CD4-positive, alpha-beta T cell (primary cell): ENCODE measurements at regions not wholly inside any gene's neighbourhood (a gene's known extent, or its start where the extent isn't known, plus 50 kb on each side); places are given as distances from the start of the nearest gene placed in this dataset.

ENCODE experiments used
- ATAC-seq: fragments of 200-7000 bp; cut with Tn5 transposase; one replicate; pipeline ENCODE4 v1.10.0; 2022; ENCODE audit warnings: mild to moderate bottlenecking; ENCODE audit not compliant: poor library complexity
- CTCF ChIA-PET: fragments of 350-600 bp; sonication (Branson Sonifier 250); formaldehyde crosslinking; loops from one replicate; lab custom pipeline; 2021; ENCODE audit warnings: antibody characterized with exemption, inconsistent platforms; lab: Charles Lee
- POLR2A ChIA-PET: fragments of 350-600 bp; sonication (Branson Sonifier 250); formaldehyde crosslinking; loops from one replicate; lab custom pipeline; 2021; ENCODE audit warnings: antibody characterized with exemption, inconsistent platforms; lab: Charles Lee
- DNase-seq, 14 experiments: peaks; one replicate each; pipeline ENCODE4 v3.0.0-alpha.2; 2013 to 2020; ENCODE audit warnings: mixed read lengths in 2 of 14
- H3K27ac ChIP-seq, 2 donors: one replicate each; pipeline versions ENCODE4 v1.5.1 to v1.7.0; 2013; ENCODE audit warnings: low read length in 2 of 2, low read depth in 1 of 2, mild to moderate bottlenecking in 1 of 2
- H3K27me3 ChIP-seq, 2 experiments: 1 replicate in 1 of 2; 2 replicates in 1 of 2; pipeline versions ENCODE4 v1.6.1 to v1.7.0; 2013; ENCODE audit warnings: low read length in 2 of 2, control low read depth in 1 of 2, mild to moderate bottlenecking in 1 of 2, moderate library complexity in 1 of 2; ENCODE audit not compliant: insufficient read depth in 2 of 2, control insufficient read depth in 1 of 2
- H3K36me3 ChIP-seq: one replicate; pipeline ENCODE4 v1.6.1; 2013; ENCODE audit warnings: low read length, control low read depth; ENCODE audit not compliant: insufficient read depth
- H3K4me1 ChIP-seq: one replicate; pipeline ENCODE4 v1.6.1; 2013; ENCODE audit warnings: low read length, control low read depth; ENCODE audit not compliant: insufficient read depth
- H3K4me3 ChIP-seq: one replicate; pipeline ENCODE4 v1.5.1; 2013; ENCODE audit warnings: mild to moderate bottlenecking, low read length, moderate library complexity
- H3K9me3 ChIP-seq, 2 experiments: 1 replicate in 1 of 2; 2 replicates in 1 of 2; pipeline versions ENCODE4 v1.6.1 to v1.7.0; 2013; ENCODE audit warnings: low read length in 2 of 2, mild to moderate bottlenecking in 2 of 2, control low read depth in 1 of 2, moderate library complexity in 1 of 2; ENCODE audit not compliant: control insufficient read depth in 1 of 2, insufficient read depth in 1 of 2
- H3K27ac Mint-ChIP-seq: one replicate; pipeline ENCODE4 v1.8.0; 2020; ENCODE audit warnings: mixed read lengths
- H3K27me3 Mint-ChIP-seq: one replicate; pipeline ENCODE4 v1.8.0; 2021; ENCODE audit warnings: mixed read lengths
- H3K36me3 Mint-ChIP-seq: one replicate; pipeline ENCODE4 v1.8.0; 2021; ENCODE audit warnings: low read depth, mixed read lengths
- H3K4me1 Mint-ChIP-seq: one replicate; pipeline ENCODE4 v1.8.0; 2021; ENCODE audit warnings: low read depth, mixed read lengths
- H3K4me3 Mint-ChIP-seq: one replicate; pipeline ENCODE4 v1.8.0; 2020; ENCODE audit warnings: mild to moderate bottlenecking, mixed read lengths
- H3K9me3 Mint-ChIP-seq: one replicate; pipeline ENCODE4 v1.8.0; 2020; ENCODE audit warnings: mixed read lengths
- intact Hi-C, 2 experiments: fragments of 100-400 bp; cut with DNase I in 1 of 2; cut with micrococcal nuclease in 1 of 2; formaldehyde crosslinking; loops; one replicate each; pipeline versions ENCODE4 v1.15.1 to v1.9.0; 2023 to 2025; cut with DNase I, micrococcal nuclease
- TF ChIP-seq, protein P1 (sequence below): fragments of 200-600 bp; IDR thresholded peaks from one replicate; pipeline ENCODE4 v1.8.0; 2022; ENCODE audit warnings: antibody characterized with exemption, mild to moderate bottlenecking

DNA sequence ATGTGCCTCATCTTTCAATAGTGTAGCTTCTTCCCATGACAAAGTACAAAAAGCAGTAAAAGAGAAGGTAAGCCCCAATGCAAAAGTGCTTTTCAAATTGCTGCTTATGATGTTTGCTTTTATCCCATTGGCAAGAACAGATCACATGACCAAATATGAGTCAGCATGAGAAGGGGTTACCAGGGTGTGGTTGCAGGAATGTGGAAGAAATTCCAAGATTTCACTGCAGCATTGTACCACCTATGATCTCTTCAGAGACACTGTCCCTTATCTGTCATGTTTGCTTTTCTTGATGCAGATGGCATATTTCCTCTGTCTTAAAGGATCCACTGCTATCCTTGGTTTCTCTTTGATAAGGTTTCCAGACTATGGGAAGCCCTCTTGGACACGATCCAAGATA lies 1006.9 kb upstream of the PRMT6 start:
- Mint-ChIP-seq H3K27ac (no peak overlapping the region), H3K27me3 (no peaks in the 10 kb centered on the region), H3K4me3 (no peak overlapping the region), H3K9me3 (peaks cover 11% of the 10 kb centered on the region), H3K4me1 (no peaks in the 10 kb centered on the region), H3K36me3 (no peaks in the 10 kb centered on the region)
- TF ChIP-seq, protein P1, sequence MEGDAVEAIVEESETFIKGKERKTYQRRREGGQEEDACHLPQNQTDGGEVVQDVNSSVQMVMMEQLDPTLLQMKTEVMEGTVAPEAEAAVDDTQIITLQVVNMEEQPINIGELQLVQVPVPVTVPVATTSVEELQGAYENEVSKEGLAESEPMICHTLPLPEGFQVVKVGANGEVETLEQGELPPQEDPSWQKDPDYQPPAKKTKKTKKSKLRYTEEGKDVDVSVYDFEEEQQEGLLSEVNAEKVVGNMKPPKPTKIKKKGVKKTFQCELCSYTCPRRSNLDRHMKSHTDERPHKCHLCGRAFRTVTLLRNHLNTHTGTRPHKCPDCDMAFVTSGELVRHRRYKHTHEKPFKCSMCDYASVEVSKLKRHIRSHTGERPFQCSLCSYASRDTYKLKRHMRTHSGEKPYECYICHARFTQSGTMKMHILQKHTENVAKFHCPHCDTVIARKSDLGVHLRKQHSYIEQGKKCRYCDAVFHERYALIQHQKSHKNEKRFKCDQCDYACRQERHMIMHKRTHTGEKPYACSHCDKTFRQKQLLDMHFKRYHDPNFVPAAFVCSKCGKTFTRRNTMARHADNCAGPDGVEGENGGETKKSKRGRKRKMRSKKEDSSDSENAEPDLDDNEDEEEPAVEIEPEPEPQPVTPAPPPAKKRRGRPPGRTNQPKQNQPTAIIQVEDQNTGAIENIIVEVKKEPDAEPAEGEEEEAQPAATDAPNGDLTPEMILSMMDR: no peak
- no peaks in the 10 kb centered on the region for H3K36me3 ChIP-seq
- no peak overlapping the region for H3K4me3 ChIP-seq
- H3K27me3 ChIP-seq: no peaks in the 10 kb centered on the region
- ATAC-seq (no peak), DNase-seq (no peak)
- intact Hi-C loops: no loop called here
- ChIA-PET CTCF (no interaction called here), POLR2A (no interaction called here)
- no peaks in the 10 kb centered on the region for H3K4me1 ChIP-seq
- no peak overlapping the region for H3K27ac ChIP-seq
- peaks cover 0 to 3% of the 10 kb centered on the region in 2 experiments for H3K9me3 ChIP-seq

DNA sequence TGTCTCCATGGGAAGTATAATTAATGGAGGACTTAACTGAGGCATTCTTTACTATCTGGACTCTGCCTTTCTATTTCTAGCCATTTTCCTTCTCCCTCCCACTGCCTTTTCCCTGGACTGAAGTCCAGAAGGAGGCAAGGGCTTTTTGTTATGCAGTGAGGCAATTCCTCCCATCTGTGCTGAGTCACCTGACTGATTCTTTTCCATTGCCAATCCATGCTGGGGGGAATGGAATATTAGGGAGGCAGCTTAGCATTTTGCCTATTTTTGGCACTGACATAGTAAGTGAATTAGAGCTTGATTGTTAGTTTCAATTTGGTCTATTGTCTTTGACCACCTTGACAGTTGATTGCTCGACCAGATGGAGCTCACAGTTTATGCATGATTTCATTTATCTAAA lies 1000.6 kb upstream of the PRMT6 start:
- ATAC-seq: no peak

DNA sequence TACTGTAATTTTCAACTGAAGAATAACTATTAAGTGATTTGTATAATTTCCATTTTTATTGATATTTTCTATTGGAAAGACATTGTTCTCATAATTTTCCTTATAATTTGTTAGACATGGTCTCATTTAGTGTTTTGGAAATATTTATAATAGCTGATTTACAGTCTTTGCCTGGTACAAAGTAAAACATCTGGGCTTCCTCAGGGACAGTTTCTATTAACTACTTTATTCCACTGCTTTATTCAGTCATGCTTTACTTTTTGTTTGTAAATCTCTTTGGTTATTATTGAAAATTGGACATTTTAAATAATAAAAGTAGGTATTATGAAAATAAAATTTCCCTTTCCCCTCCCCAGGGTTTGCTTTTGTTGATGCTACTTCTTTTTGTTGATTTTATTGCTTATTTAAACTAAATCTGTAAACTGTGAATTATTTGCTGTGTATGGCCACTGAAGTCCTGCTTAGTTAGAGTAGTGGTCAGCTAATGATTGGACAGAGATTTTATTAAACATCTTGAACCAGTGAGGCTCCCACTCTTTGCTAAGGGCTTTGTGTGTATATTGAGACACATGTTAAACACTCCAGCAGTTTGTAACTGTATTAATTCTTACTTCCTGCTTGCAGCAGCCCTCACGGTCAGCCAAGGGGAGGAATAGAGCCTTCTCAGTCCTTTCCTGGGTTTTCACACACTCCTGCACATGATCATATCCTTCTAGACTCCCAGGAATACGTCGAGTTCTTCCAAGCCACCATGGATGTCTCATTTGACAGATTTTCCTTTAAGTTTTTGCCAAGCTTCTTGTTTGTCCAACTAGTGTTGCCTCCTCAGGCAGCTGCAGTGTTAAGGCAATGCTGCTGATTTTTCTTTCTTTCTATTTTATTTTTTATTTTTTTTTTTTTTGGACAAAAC lies 994.6 kb upstream of the PRMT6 start:
- Mint-ChIP-seq H3K36me3 (no peaks in the 10 kb centered on the region), H3K27ac (no peak overlapping the region), H3K4me1 (no peaks in the 10 kb centered on the region), H3K4me3 (no peak overlapping the region), H3K9me3 (peaks cover 8% of the 10 kb centered on the region), H3K27me3 (no peaks in the 10 kb centered on the region)
- POLR2A ChIA-PET: no interaction called here
- Histone ChIP-seq H3K9me3 (peaks cover 5% of the 10 kb centered on the region in 2 experiments), H3K4me3 (no peak overlapping the region), H3K27me3 (no peaks in the 10 kb centered on the region), H3K27ac (no peak overlapping the region), H3K36me3 (no peaks in the 10 kb centered on the region), H3K4me1 (no peaks in the 10 kb centered on the region)
- intact Hi-C loops: no loop called here
- ATAC-seq: no peak
- CTCF ChIA-PET: no interaction called here
- TF ChIP-seq, protein P1: no peak
- no peak for DNase-seq

More for the DNA sequence above, 1000.6 kb upstream of the PRMT6 start:
- Histone ChIP-seq H3K36me3 (no peaks in the 10 kb centered on the region), H3K9me3 (peaks cover 0 to 4% of the 10 kb centered on the region in 2 experiments), H3K27ac (no peak overlapping the region), H3K4me3 (no peak overlapping the region), H3K4me1 (no peaks in the 10 kb centered on the region), H3K27me3 (no peaks in the 10 kb centered on the region)
- POLR2A ChIA-PET: no interaction called here
- Mint-ChIP-seq H3K4me3 (no peak overlapping the region), H3K27me3 (no peaks in the 10 kb centered on the region), H3K4me1 (no peaks in the 10 kb centered on the region), H3K27ac (no peak overlapping the region), H3K36me3 (no peaks in the 10 kb centered on the region), H3K9me3 (no peaks in the 10 kb centered on the region)
- DNase-seq: no peak
- TF ChIP-seq, protein P1: no peak
- CTCF ChIA-PET: no interaction called here
- intact Hi-C loops: no loop called here
